ENCODE measurements at regions not wholly inside any gene's neighbourhood (a gene's known extent, or its start where the extent isn't known, plus 50 kb on each side); places are given as distances from the start of the nearest gene placed in this dataset.

GRCh38 chr3:124444896-124445295 is 285.4 kb upstream of the UMPS start:
- no peak for DNase-seq (ENCODE audit: low spot score)

- no peak for DNase-seq (ENCODE audit: low spot score)
These were observed 282.4 kb upstream of the UMPS start for GRCh38 chr3:124447845-124448244.

GRCh38 chr3:124448954-124449353 is 281.3 kb upstream of the UMPS start:
- no peak for DNase-seq (ENCODE audit: low spot score)

- DNase-seq (ENCODE audit: low spot score) = no peak
These were observed 279.9 kb upstream of the UMPS start for GRCh38 chr3:124450366-124450765.

GRCh38 chr3:124451630-124452317 is 278.5 kb upstream of the UMPS start:
- no peak for DNase-seq (ENCODE audit: low spot score)

GRCh38 chr3:124453189-124453588 is 277.1 kb upstream of the UMPS start:
- DNase-seq (ENCODE audit: low spot score) = no peak

GRCh38 chr3:124455891-124456290 is 274.4 kb upstream of the UMPS start:
- DNase-seq (ENCODE audit: low spot score) = no peak

- DNase-seq (ENCODE audit: low spot score) = no peak
These were observed 273.7 kb upstream of the UMPS start for GRCh38 chr3:124456506-124456905.

GRCh38 chr3:124459678-124460077 is 270.6 kb upstream of the UMPS start:
- no peak for DNase-seq (ENCODE audit: low spot score)

GRCh38 chr3:124461126-124461525 is 269.1 kb upstream of the UMPS start:
- DNase-seq (ENCODE audit: low spot score) = no peak

GRCh38 chr3:124461838-124462632 is 268.2 kb upstream of the UMPS start:
- no peak for DNase-seq (ENCODE audit: low spot score)

- DNase-seq (ENCODE audit: low spot score) = no peak
These were observed 267.0 kb upstream of the UMPS start for GRCh38 chr3:124463234-124463633.

- DNase-seq (ENCODE audit: low spot score) = peak; percentile 26
These were observed 262.0 kb upstream of the UMPS start for GRCh38 chr3:124467980-124468902.

GRCh38 chr3:124469555-124469954 is 260.7 kb upstream of the UMPS start:
- DNase-seq (ENCODE audit: low spot score) = no peak

GRCh38 chr3:124478830-124479229 is 251.4 kb upstream of the UMPS start:
- no peak for DNase-seq (ENCODE audit: low spot score)

- no peak for DNase-seq (ENCODE audit: low spot score)
These were observed 246.3 kb upstream of the UMPS start for GRCh38 chr3:124483915-124484470.

GRCh38 chr3:124486324-124486723 is 243.9 kb upstream of the UMPS start:
- DNase-seq (ENCODE audit: low spot score) = peak; percentile 43

- DNase-seq (ENCODE audit: low spot score) = no peak
These were observed 240.7 kb upstream of the UMPS start for GRCh38 chr3:124489506-124489905.

- DNase-seq (ENCODE audit: low spot score) = no peak
These were observed 239.2 kb upstream of the UMPS start for GRCh38 chr3:124491098-124491497.

- DNase-seq (ENCODE audit: low spot score) = no peak
These were observed 238.4 kb upstream of the UMPS start for GRCh38 chr3:124491875-124492274.

GRCh38 chr3:124492824-124493223 is 237.4 kb upstream of the UMPS start:
- DNase-seq (ENCODE audit: low spot score) = no peak

GRCh38 chr3:124496061-124496460 is 234.2 kb upstream of the UMPS start:
- no peak for DNase-seq (ENCODE audit: low spot score)

All from globus pallidus (tissue), 1 donor.